ENCODE measurements at regions not wholly inside any gene's neighbourhood (a gene's known extent, or its start where the extent isn't known, plus 50 kb on each side); places are given as distances from the start of the nearest gene placed in this dataset.

DNA sequence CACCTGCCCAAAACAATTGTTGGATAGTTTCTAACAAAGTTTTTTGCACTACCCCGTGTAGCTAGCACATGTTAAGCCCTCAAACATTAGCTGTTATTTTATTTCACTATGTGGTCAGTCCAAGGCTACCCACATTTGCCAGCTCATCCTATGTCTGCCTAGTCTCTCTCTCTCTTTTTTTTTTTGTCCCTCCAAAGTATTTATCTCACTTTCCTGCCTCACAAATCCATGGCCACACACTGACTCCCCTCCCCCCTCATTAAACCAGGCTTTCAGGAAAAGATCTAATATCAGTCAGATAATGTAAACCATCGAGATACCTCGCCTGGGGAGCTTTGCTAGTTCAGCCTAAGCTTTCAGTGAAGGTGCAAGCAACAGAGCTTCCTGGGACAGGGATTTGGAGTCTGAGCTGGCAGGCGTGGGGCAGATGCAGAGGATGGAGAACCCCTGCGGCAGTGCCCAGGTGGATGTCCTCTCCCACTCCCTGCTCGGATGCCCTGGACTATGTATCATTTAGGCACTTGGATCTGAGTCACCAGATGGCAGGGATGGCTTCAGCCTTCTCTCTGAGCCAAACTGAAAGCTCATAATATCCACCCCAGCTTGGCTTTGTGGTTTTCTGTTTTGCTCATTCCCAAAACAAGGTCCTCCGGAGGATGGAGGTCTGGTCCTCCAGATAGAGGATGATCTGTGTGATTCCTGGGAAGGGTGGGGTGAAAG, 73.7 kb upstream of the FOXF1 start:
- DNase-seq (ENCODE audit: low read depth in 2 of 2) = no peak

- DNase-seq (ENCODE audit: low read depth in 2 of 2) = no peak
Observed at GRCh38 chr16:86437348-86437747, 73.0 kb upstream of the FOXF1 start.

DNA sequence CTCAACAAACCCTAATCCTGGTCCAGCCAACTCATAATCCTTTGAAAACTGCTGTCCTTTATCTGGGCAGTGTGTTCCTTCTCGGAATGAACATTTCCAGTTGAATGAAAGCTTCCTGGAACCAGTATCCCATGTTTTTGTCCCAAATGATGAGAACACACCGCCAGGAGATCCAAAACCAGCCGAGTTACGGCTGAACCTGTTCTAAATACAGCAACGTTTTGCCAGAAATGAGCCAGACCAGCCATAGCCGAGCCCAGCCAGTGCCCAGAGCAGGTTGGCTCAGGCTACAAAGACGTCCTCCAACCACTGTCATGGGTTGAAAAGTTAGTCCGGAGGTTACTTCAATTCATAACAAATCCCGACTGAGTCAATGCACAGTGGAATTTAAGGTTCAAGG, 67.6 kb upstream of the FOXF1 start:
- no peak for DNase-seq (ENCODE audit: low read depth in 2 of 2)

- DNase-seq (ENCODE audit: low read depth in 2 of 2) = no peak
Observed at GRCh38 chr16:86443508-86444147, 66.7 kb upstream of the FOXF1 start.

DNA sequence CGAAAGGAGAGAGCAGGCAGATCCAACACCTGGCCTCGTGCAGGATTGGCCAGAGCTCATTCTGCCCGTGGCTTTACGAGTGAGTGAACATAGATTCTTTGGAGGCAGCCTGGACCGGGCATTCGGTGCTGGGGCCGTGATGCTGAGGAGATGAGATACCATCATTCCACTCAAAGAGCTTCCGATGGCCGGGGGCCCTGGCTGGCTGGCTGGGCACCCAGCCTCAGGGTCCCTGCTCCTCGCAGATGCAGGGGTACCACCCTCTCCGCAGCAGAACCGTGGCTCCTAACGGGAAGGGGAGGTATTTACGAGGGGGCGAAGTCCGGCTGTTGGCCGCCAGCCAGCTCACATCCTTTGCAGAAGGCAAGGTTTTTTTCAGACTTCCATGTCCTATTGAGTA, 66.1 kb upstream of the FOXF1 start:
- no peak for DNase-seq (ENCODE audit: low read depth in 2 of 2)

GRCh38 chr16:86444661-86445060, 65.7 kb upstream of the FOXF1 start:
- DNase-seq (ENCODE audit: low read depth in 2 of 2) = no peak

GRCh38 chr16:86446279-86446678, 64.0 kb upstream of the FOXF1 start:
- DNase-seq (ENCODE audit: low read depth in 2 of 2) = no peak

DNA sequence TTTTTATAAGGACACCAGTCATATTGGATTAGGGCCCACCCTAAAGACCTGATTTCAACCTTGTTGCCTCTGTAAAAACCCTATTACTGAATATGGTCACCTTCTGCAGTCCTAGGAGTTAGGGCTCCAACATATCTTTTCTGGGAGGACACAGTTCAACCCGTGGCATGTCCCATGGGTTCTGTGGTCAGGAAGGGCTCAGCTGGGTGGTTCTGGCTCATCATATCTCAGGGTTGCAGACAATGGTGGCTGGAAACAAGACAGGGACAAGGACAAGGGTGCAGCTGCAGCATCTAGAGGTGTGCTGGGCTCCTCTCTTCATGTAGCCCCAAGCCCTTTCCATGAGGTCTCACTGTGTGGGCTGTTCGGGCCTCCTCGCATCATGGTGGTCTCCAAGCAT, 63.1 kb upstream of the FOXF1 start:
- no peak for DNase-seq (ENCODE audit: low read depth in 2 of 2)

GRCh38 chr16:86448306-86448890, 61.9 kb upstream of the FOXF1 start:
- DNase-seq (ENCODE audit: low read depth in 2 of 2) = no peak

DNA sequence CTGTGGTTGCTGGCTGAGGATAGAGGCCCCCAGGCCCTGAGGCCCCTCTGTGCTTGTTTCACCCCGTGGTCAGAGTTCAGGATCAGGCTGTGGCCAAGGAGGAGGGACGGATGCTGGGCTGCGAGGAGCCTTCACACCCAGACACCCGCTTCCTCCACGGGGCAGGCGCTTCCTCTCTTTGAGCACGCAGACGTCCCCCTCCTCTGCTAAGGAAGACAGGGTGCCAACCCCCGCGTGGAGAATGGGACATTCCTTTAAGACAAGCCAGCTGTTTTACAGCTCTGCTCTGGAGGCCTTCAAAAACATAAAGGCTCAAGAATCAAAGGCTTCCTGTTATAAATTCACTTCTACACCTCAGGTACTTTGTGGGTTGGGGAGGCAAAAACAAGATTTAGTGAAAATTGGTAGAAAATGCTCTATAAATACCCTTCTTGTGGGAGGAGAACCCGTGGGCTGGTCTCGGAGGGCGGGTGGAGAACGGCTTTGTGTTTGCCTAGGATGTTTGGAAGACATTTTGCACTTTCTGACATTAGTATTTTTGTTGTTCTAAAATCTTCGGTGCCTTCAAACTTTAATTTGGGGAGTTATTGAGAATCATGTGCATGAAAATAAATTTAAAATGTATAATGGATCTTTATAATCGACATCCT, 60.8 kb upstream of the FOXF1 start:
- no peak for DNase-seq (ENCODE audit: low read depth in 2 of 2)

GRCh38 chr16:86450691-86451090, 59.6 kb upstream of the FOXF1 start:
- no peak for DNase-seq (ENCODE audit: low read depth in 2 of 2)

DNA sequence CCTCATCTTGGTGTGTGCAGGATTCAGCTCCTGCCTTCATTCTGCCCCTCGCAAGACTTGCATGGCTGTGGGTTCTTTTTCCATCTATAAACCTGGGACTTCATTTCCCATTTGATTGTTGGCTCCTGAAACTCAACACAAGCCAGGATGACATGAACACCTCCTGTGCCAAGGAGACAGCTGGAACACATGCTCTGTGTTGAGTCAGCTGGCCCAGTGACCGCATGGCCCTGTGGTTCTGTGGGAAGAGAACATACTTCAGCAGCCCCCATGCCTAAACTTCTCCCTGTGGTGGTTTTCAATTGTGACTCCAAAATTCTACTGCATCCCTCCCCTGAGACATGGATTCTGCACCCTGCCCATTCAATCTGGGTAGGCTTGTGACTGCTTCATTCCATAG, 57.9 kb upstream of the FOXF1 start:
- DNase-seq (ENCODE audit: low read depth in 2 of 2) = no peak

DNA sequence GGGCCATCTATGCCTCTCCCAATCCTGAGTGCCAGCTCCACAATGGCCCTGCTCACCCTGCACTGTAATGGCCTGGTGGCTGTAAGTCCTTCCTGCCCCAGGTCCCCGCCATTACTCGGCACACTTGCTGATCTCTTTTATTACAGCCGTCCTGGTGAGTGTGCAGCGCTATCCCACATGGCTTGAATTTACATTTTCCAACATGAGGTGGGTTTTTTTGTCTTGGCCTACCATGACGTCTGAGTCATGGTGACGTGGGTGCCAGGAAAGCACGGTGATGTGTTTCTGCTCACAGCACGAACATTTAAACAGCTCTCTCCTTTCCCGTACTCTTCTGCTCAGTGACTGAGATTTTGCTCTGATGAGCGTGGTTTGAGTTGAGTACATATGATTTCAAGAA, 55.2 kb upstream of the FOXF1 start:
- DNase-seq (ENCODE audit: low read depth in 2 of 2) = no peak

- DNase-seq (ENCODE audit: low read depth in 2 of 2) = no peak
Observed at GRCh38 chr16:86455640-86456039, 54.7 kb upstream of the FOXF1 start.

- DNase-seq (ENCODE audit: low read depth in 2 of 2) = no peak
Observed at GRCh38 chr16:86457501-86458148, 52.7 kb upstream of the FOXF1 start.

DNA sequence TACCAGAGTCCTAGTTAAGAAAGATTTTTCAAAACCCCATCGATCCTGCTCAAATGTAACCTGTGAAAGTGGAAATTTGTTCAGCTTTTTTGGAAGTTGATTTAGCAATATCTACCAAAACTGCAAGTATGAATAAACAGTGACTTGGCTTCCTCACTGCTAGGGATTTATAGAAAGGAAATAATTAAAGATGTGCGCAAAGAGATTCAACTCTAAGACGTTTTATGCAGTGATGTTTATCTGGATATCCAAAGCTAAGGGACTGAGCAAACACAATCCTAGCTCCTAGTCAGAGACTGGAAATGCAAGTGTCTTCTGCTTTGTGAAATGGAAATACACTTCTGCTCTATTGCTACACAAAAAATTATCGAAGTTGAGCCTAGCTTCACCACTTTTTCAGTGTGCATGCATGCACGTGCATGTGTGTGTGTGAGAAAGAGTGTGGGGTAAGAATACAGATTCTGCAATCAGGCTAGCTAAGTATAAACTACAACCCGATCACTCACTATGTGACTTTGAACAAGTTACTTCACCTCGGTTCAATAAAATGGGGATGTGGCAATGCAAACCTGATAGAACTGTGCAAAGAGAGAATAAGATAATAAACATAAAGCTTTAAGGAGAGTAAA, 52.1 kb upstream of the FOXF1 start:
- no peak for DNase-seq (ENCODE audit: low read depth in 2 of 2)

DNA sequence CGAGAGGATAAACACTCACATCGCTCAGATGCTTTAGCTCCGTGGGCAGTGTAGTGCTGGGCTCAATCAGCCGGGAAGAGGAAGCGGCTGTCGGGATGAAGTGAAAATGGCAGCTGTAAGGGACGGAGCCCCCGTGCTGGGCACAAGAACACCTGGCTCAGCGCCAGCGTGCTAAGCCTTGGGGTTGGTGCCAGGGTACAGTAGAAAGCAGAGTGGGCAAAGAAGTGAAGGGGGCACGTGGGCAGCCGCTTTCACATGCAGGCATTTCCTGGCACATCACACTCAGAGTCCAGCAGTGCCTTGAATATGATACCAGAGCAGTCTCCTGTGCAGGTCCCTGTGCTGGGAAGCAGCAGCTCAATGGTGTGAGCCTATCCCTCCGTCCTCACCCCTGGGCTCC, 51.1 kb upstream of the FOXF1 start:
- DNase-seq (ENCODE audit: low read depth in 2 of 2) = no peak

Measured in stimulated activated CD4-positive, alpha-beta T cell treated with anti-CD3 and anti-CD28 coated beads, Interleukin-15, amount 100 ng/mL, for 48 hours (primary cell).